DND-41 (cell line): ENCODE measurements at regions not wholly inside any gene's neighbourhood (a gene's known extent, or its start where the extent isn't known, plus 50 kb on each side); places are given as distances from the start of the nearest gene placed in this dataset.
A peak's percentile ranks its signal among the peaks of the same experiment; 100 is the strongest.
"Not testable (repeated sequence)": the region's sequence is repeated elsewhere in the genome, so short reads cannot be mapped to it uniquely, and the experiment has no call there.

Source experiments
- ATAC-seq: fragments of 200-7000 bp; cut with Tn5 transposase; 3 replicates; pipeline ENCODE4 v1.9.1; 2021; ENCODE audit warnings: low read depth; ENCODE audit not compliant: insufficient read depth
- DNase-seq: peaks from one replicate; pipeline ENCODE4 v3.0.0-alpha.2; 2020
- H2AFZ ChIP-seq: 2 replicates; pipeline ENCODE4 v1.6.0; 2012; ENCODE audit warnings: low read depth, low read length
- H3K27ac ChIP-seq: 2 replicates; pipeline ENCODE4 v1.5.1; 2012; ENCODE audit warnings: low read length, inconsistent platforms
- H3K27me3 ChIP-seq: fragments of 200-600 bp; sonication (generic); 2 replicates; pipeline ENCODE4 v1.6.0; 2012; ENCODE audit warnings: low read length, mild to moderate bottlenecking, inconsistent platforms; ENCODE audit not compliant: insufficient read depth, poor library complexity
- H3K36me3 ChIP-seq: 2 replicates; pipeline ENCODE4 v1.5.1; 2012; ENCODE audit warnings: low read length, inconsistent platforms; ENCODE audit not compliant: insufficient read depth
- H3K4me1 ChIP-seq: 2 replicates; pipeline ENCODE4 v1.5.1; 2012; ENCODE audit warnings: mild to moderate bottlenecking, low read length; ENCODE audit not compliant: insufficient read depth
- H3K4me2 ChIP-seq: 2 replicates; pipeline ENCODE4 v1.6.0; 2012; ENCODE audit warnings: mild to moderate bottlenecking, moderate library complexity, low read length, inconsistent platforms; ENCODE audit not compliant: insufficient read depth
- H3K4me3 ChIP-seq, 2 experiments: fragments of 200-600 bp in 1 of 2; shearing (Covaris generic) in 1 of 2; 2 replicates each; pipeline ENCODE4 v1.5.1; 2012 to 2016; ENCODE audit warnings: inconsistent platforms in 2 of 2, low read length in 2 of 2, mild to moderate bottlenecking in 2 of 2, low read depth in 1 of 2, moderate library complexity in 1 of 2
- H3K79me2 ChIP-seq: 2 replicates; pipeline ENCODE4 v1.6.0; 2012; ENCODE audit warnings: low read length, inconsistent platforms; ENCODE audit not compliant: insufficient read depth
- H3K9ac ChIP-seq: 2 replicates; pipeline ENCODE4 v1.6.0; 2012; ENCODE audit warnings: low read depth, mild to moderate bottlenecking, inconsistent platforms, low read length, moderate library complexity
- H3K9me3 ChIP-seq: 2 replicates; pipeline ENCODE4 v1.5.1; 2012; ENCODE audit warnings: low read length, moderate library complexity, mild to moderate bottlenecking, inconsistent platforms; ENCODE audit not compliant: insufficient read depth, severe bottlenecking
- H4K20me1 ChIP-seq: 2 replicates; pipeline ENCODE4 v1.6.0; 2012; ENCODE audit warnings: low read length; ENCODE audit not compliant: insufficient read depth
- EZH2 ChIP-seq: IDR thresholded peaks from 3 replicates; pipeline ENCODE4 v1.6.1; 2012; ENCODE audit warnings: borderline replicate concordance, low read depth, mild to moderate bottlenecking, moderate library complexity, low read length, inconsistent platforms; ENCODE audit not compliant: severe bottlenecking
- TF ChIP-seq, protein P1 (sequence below): IDR thresholded peaks from 2 replicates; pipeline ENCODE4 v1.5.1; 2012; ENCODE audit warnings: borderline replicate concordance, low read length, moderate library complexity, mild to moderate bottlenecking; ENCODE audit not compliant: poor library complexity, severe bottlenecking; ENCODE audit errors: extremely low read depth

DNA sequence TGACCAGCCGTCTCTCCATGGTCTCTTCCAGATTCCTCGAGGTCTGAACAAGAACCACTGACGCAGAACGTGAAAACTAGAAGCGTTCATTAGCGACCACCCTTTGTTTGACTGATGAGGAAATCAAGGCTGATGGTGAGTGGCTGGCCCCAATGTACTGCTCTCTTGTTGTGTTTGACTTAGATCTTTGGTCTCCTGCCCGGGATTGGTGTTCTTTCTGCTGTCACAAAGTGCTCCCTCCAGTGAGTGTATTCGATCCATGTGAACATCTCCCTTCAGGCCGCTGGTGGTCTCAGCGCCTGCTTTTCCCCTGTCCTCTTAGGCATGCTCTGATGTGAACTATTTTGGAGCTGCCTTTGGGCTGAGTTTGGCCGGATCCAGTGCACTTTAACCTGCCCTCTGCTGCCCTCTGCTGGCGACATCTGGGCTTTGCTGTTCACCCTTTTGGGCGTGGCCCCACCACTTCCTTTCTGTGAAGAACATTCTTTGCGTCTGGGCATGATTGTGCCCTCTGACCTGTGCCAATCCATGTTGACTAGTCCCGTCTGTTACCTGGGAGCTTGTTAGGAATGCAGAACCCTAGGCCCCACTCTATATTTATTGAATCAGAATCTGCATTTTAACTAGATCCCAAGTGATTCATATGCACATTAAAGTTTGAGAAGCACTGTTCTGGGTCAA is 279.1 kb downstream of the TTC6 start:
- TF ChIP-seq, protein P1, sequence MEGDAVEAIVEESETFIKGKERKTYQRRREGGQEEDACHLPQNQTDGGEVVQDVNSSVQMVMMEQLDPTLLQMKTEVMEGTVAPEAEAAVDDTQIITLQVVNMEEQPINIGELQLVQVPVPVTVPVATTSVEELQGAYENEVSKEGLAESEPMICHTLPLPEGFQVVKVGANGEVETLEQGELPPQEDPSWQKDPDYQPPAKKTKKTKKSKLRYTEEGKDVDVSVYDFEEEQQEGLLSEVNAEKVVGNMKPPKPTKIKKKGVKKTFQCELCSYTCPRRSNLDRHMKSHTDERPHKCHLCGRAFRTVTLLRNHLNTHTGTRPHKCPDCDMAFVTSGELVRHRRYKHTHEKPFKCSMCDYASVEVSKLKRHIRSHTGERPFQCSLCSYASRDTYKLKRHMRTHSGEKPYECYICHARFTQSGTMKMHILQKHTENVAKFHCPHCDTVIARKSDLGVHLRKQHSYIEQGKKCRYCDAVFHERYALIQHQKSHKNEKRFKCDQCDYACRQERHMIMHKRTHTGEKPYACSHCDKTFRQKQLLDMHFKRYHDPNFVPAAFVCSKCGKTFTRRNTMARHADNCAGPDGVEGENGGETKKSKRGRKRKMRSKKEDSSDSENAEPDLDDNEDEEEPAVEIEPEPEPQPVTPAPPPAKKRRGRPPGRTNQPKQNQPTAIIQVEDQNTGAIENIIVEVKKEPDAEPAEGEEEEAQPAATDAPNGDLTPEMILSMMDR, result peak; percentile 97
- TF ChIP-seq EZH2, result no peak
- Histone ChIP-seq H3K9ac (no peak overlapping the region), H4K20me1 (no peaks in the 10 kb centered on the region), H3K79me2 (no peaks in the 10 kb centered on the region), H3K4me2 (peak overlapping the region; percentile 34; the same call in 1 of the 2 replicates), H2AFZ (peak overlapping the region; percentile 63; the same call in 1 of the 2 replicates), H3K36me3 (no peaks in the 10 kb centered on the region), H3K27ac (no peak overlapping the region), H3K4me3 (no peak overlapping the region), H3K27me3 (no peaks in the 10 kb centered on the region), H3K4me1 (peaks cover 3% of the 10 kb centered on the region; the same call in 1 of the 2 replicates), H3K9me3 (no peaks in the 10 kb centered on the region)
- peak; percentile 83 for DNase-seq
- peak; percentile 99 for ATAC-seq

DNA sequence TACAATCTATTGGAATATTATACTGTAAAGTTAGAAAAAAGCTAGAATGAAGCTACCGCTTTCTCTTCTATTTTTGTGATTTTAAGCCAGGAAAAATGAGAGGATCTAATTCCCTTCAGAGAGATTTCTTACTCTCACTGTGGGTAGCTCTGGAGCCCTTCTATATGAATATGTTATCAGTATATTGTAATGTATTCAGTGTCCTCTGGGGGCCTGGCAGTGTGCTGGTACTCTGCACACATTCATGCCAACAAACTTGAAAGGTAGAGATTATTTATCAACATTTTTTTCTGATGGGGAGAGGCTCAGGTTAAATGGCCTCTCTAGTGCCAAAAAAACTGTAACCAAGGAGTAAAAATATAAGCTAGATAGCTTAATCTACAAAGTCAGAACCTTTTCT is 292.8 kb downstream of the TTC6 start:
- no peaks in the 10 kb centered on the region for H3K36me3 ChIP-seq
- H3K27me3 ChIP-seq, result no peaks in the 10 kb centered on the region
- H3K79me2 ChIP-seq, result no peaks in the 10 kb centered on the region
- no peaks in the 10 kb centered on the region for H3K9me3 ChIP-seq
- no peak overlapping the region for H3K9ac ChIP-seq
- no peak overlapping the region for H2AFZ ChIP-seq
- no peak overlapping the region for H3K27ac ChIP-seq
- no peaks in the 10 kb centered on the region for H4K20me1 ChIP-seq
- ATAC-seq (no peak), DNase-seq (no peak)
- H3K4me3 ChIP-seq, result no peak overlapping the region
- TF ChIP-seq, protein P1, result no peak
- TF ChIP-seq EZH2, result no peak
- H3K4me2 ChIP-seq, result no peak overlapping the region
- H3K4me1 ChIP-seq, result no peaks in the 10 kb centered on the region

DNA sequence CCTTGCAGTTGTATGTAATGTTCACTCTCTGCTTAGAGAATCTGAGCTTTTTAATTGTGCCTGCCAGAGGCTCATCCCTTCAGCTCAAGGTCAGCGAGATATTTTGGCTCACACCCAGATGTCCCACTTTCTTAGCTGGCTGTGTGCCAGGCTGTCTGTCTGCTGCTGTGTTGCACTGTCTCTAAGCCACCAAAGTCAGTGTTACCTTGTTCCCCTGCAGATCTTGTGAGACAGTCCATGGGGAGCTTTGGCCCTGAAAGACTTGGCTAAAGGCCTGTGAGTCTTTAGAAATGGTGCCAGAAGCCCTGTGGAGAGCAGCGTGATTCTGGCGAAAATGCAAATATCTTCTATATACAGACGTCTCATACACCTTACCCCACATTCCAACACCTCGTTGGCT is 293.7 kb downstream of the TTC6 start:
- DNase-seq (no peak), ATAC-seq (no peak)
- no peaks in the 10 kb centered on the region for H3K27me3 ChIP-seq
- TF ChIP-seq, protein P1, result no peak
- no peak for TF ChIP-seq EZH2
- H3K4me1 ChIP-seq, result no peaks in the 10 kb centered on the region
- H3K36me3 ChIP-seq, result no peaks in the 10 kb centered on the region
- no peak overlapping the region for H3K4me2 ChIP-seq
- no peak overlapping the region for H3K4me3 ChIP-seq
- H3K79me2 ChIP-seq, result no peaks in the 10 kb centered on the region
- no peak overlapping the region for H2AFZ ChIP-seq
- no peak overlapping the region for H3K9ac ChIP-seq
- H4K20me1 ChIP-seq, result no peaks in the 10 kb centered on the region
- no peak overlapping the region for H3K27ac ChIP-seq
- H3K9me3 ChIP-seq, result no peaks in the 10 kb centered on the region

DNA sequence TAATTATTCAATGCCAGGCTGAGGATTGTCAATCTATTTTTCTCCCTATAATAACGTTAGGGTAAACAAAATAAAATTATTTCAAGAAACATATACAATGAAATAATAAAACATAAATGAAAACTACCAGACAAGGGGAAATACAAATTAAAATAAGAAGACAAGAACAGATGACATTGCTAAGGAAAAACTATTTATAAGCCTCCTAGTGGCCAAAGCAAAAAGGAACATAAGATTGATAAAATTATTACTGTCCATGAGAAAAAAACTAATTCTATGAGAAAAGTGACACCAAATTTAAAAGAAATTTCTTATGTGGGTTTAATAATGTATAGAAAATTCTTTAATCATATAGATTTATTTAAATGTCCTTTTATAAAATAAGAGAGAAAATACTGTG is 294.7 kb downstream of the TTC6 start:
- Histone ChIP-seq H3K4me3 (no peak overlapping the region), H3K9ac (no peak overlapping the region), H3K9me3 (no peaks in the 10 kb centered on the region), H3K36me3 (no peaks in the 10 kb centered on the region), H3K4me2 (no peak overlapping the region), H2AFZ (no peak overlapping the region), H3K27me3 (no peaks in the 10 kb centered on the region), H3K79me2 (no peaks in the 10 kb centered on the region), H3K27ac (no peak overlapping the region), H3K4me1 (no peaks in the 10 kb centered on the region), H4K20me1 (no peaks in the 10 kb centered on the region)
- TF ChIP-seq, protein P1, result peak; percentile 22
- TF ChIP-seq EZH2, result no peak
- no peak for DNase-seq
- no peak for ATAC-seq

DNA sequence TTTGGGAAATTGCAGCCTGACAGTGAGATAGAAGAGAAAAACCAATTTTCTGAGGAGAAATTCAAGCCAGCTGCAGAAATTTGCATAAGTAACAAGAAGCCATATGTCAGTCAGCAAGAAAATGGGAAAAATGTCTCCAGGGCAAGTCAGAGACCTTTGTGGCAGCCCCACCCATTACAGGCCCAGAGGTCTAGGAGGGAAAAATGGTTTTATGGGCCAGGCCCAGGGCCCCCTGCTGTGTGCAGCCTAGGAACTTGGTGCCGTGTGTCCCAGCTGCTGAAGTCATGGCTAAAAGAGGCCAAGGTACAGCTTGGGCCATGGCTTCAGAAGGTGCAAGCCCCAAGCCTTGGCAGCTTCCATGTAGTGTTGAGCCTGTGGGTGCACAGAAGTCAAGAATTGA is 296.1 kb downstream of the TTC6 start:
- not testable (repeated sequence) for H4K20me1 ChIP-seq, H3K9ac ChIP-seq, H3K4me3 ChIP-seq, H3K9me3 ChIP-seq, H3K27ac ChIP-seq, H3K79me2 ChIP-seq, DNase-seq, H3K36me3 ChIP-seq, H3K4me1 ChIP-seq, H3K4me2 ChIP-seq, H2AFZ ChIP-seq, ATAC-seq, H3K27me3 ChIP-seq
